Activated T-helper 1 cell treated with Interleukin-2 at 50 U/mL for 16 hours (primary cell): ENCODE measurements at regions not wholly inside any gene's neighbourhood (a gene's known extent, or its start where the extent isn't known, plus 50 kb on each side); places are given as distances from the start of the nearest gene placed in this dataset.

Experiments used
- DNase-seq: peaks from one replicate; pipeline ENCODE4 v3.0.0-alpha.2; 2020; ENCODE audit warnings: low read depth

DNA sequence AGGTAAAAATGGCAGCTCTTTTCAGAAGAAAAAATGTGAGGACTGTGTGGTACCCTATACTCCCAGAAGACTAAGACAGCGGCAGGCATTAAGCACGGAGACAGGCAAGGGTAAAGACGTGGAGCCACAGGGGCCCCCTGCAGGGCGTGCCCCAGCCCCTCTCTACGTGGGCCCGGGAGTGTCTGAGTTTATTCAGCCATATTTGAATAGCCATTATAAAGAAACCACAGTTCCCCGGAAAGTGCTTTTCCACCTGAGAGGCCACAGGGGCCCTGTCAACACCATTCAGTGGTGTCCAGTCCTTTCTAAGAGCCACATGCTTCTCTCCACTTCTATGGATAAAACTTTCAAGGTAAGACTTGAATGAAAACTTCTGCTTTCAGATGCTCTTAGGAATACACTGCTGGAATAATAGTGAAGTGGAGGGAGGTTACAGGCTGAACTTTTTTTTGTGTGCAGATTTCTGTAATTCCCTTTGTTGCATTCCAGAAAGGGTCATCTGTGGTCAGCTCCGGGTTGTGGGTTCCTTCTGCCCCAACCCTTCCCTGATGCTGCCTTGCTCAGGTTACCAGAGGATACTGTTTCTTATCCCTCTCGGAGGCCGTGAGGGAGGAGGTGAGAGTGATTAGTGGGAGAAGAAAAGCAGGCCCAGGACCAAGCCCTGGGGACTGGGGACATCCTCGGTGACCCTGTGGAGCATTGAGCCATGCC, 58.4 kb downstream of the SLC25A47 start:
- no peak for DNase-seq

DNA sequence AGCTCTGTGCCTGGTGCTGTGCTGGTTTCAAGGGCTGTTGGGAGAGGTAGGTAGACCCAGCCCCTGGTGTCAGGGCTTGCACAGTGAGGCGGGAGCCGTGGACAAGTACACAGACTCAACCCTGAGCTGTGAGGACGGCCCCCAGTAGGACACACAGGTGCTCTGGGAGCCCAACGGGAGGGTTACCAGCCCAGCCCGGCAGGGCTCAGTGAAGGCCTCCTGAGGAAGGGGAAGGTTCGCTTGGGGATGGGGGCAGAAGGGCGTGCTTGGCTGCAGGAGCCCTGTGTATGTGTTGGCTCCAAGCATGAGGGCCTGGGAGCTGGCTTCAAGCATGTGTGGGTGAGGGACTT, 58.9 kb downstream of the SLC25A47 start:
- no peak for DNase-seq

DNA sequence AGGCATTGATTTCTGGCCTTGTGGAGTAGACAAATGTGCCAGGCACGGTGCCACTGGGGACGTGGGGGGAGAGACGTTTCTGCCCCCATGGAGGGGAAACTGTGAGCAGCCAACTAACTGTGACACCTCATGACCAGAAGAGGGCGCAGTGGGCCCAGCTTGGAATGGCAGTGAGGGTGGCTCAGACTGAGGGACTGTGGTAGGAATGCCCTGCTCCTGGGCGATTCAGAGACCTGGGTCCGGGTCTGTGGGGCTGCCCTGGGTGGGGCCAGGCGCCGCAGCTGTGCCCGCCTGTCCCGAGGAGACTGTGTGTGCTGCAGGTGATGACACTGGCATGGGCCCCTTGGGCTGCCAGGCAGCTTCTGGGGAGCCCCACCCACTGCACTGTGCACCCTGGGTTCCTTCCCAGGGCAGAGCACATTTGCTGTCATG, 60.6 kb downstream of the SLC25A47 start:
- DNase-seq = peak; percentile 43

DNA sequence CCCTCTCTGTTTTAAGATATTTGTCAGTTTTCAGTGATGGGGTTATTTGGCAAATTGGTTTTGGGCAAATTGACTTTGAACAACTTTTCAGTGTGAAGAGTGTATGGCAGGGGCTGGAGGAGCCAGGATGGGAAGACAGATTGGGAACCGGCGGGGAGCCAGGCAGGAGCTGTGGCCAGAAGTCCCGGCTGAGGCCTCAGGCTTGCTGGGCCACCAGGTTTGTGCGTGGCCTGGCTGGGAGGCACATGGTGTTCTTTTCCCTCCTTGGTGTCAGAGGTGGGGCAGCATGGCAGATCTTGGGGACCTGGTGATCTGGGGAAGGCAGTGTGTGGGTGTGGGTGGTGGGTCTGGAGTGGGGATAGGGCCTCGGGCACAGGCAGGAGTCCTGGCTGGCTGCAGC, 61.1 kb downstream of the SLC25A47 start:
- no peak for DNase-seq

DNA sequence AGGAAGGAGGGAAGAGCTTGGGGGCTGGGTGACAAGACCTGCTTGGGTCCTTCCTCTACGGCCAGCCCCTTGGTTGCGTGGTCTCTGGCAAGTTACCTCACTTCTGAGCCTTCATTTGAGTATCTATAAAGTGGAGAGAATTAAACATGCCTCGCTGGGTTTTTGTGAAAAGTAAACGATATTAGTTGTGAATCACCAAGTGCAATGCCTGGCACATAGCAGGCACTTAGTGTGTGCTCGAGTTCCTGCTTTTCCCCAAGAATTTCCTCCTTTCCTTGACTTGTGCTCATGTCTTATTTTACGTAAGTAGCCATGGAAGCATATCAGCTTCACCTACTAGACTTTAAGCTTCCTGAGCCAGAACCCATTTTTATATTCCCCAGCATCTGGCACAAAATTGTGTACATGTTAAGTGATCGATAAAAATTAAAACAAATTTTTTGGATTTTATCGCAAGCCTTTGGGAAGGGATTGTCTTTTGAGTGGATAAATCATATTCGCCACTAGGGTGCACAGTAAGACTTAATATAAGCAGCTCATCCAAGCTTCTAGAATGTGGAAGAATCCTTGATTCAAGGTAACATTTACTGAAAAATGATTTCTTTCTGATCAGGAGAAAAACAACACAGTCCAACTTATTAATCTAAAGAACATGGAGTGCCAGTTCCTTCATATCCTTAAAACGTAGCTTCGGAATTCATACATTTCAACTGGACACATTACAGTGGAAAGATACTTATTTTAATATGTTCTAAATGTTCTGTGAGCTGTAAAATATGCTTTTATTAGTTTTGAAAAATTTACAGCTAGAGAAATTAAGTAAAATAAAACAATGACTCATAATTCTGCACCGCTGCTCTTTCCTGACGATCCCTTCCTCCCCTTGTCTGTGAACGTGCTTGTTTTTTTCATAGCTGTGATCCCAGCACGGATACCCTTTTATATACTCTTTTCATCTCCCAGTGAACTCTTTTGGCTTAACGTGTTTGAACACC, 62.0 kb downstream of the SLC25A47 start:
- DNase-seq = no peak

DNA sequence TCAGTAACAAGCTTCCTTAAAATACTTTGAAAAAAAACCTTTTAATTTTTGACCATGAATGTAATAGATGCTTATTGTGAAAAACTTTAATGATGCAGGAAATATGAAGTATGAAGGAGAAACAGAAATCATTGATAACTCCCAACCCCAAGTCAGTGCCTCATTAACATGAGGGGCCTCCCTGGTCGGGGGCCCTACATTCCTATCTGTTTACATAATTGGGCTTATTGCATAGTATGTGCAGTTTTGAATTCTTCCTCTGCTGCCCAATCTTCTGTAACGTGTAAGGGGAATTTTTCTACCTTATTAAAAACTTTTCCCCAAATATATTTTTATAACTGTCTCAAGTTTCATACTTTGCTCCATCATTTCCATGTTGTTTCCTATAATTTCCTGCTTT, 63.0 kb downstream of the SLC25A47 start:
- DNase-seq = no peak

DNA sequence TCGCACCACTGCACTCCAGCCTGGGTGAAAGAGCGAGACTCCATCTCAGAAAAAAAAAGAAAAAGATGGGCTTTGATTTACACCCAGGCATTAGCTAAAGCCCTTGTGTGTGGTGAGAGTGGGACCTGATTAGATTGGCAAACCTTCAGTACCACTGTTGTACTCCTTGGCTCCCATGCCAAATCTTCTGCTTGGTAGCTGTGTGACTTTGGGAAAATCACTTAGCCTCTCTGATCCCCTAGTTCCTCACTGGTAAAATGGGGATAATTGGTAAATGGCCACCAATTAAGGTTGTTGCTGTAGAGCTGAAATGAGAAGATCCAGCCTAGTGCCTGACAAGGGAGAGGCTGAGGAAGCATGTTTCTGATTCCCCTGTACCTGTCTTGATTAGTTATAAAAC, 63.7 kb downstream of the SLC25A47 start:
- DNase-seq = no peak

DNA sequence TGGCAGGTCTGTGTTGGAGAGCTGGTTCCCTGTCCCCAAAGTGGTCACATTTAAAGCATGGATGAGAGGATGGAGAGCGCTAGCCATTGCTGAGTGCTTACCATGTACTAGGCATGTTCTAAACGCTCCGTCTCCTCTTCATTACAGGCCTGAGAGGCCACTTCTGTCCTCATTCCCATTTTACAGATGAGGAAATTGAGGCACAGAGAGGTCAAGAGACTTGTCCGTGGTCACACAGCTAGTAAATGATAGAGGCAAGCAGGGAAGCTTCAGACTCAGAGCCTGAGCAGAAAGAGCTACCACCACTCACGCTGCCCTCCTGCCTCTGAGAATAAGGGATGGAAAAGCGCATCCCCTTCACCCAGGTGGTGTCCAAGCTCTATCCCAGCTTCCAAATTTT, 64.3 kb downstream of the SLC25A47 start:
- DNase-seq = no peak

DNA sequence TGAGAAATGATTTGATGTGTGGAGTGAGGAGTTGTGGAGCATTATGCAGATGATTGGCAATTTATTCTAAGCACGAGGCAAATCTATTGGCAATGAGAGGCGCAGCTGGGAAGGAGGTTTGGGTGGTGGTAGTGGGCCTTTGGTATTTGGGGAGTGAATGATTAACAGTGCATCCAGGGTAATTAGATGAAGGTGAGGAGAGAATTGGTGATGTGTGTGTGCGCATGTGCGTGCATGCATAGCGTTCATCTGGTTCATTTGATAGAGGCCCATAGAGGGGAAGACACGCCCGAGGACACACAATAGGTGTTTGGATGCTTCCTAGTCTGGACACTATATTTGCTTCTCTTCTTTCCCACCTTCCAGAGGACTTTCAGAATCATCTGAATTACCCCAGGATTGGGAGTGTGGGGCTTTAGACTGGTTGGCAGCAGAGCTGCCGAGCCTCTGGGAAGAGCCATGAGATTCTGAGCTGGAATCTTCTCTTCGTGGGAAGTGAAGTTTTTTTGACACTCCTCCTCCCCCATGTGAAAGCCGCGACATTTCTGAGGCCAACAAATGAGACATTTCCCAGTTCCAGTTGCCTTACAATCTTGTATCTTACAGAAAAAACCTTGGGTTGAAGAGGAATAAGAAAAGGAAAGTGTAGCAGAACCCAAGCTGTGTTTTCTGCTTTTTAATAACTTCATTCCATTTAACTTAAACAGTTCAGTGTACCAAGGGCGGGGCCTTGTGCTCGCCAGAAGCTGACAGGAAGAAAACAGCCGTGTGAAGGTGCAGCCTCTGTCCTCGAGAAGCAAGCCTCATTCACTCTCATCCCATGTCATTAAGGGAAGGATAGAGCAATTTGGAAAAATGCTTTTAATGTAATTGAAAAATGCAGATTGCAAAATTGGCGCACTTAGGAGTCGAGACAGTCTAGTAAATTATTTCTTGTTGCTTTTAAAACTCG, 65.2 kb downstream of the SLC25A47 start:
- no peak for DNase-seq

DNA sequence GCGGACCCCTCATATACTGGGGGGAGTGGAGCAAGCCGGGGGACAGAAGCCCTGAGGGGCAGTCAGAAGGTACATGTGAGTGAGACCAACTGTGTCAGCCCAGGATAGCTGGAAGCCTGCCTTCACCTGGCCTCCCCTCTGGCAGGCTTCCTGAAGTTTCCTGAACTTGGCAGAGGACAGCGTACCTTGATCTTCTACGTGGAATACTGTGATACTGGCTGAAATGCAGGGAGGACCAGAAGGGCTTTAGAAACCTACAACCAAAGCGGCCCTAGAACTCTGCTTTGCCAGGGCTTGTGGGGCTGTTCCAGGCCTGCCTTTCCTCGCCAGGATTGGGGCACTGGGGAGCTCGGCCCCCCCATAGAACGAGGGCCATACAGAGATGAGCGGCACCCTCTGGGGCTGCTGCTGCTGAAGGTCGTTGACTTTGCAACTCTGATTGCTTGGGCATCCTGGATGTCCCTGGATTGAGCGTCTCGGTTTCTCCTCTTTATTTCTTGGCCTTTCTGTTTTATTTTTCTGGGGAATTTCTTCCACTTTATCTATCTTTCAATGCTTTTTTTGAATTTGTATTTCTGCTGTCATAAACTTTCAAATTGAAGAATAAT, 66.5 kb downstream of the SLC25A47 start:
- no peak for DNase-seq

DNA sequence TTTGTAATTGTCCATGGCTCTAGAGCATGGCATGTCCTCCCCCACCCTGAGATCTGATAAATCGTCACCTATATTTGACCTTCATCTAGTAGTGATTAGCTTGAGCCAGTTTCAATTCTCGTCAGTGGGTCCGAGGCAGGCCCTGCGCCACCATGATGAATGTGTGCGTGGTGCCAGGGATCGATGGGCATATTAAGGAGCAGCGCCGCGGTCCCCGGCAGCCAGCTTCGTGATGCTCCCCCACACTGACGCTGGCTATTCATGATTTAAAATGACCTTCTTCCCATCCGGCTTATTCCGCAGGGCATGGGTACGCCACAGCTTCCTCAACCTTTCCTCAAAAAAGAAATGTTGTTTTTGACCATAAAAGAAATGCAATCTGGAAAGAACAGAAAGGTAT, 68.0 kb downstream of the SLC25A47 start:
- DNase-seq = no peak

DNA sequence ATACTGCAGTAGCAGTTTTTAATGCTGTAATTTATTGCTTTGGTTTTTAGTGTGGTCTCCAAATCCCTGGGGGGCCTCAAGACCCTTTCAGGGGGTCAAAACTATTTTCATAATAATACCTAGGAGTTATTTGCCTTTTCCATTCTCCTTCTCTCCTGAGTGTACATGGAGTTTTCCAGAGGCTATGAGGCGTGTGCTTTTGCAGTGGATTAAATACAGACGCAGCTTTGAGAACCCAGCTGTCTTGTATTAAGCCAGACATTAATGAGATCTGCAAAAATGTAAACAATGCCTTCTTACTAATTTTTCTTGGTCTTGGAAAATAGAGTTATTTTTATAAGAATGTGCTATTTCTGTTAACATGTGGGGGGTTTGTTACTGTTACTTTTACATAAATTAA, 68.6 kb downstream of the SLC25A47 start:
- no peak for DNase-seq

DNA sequence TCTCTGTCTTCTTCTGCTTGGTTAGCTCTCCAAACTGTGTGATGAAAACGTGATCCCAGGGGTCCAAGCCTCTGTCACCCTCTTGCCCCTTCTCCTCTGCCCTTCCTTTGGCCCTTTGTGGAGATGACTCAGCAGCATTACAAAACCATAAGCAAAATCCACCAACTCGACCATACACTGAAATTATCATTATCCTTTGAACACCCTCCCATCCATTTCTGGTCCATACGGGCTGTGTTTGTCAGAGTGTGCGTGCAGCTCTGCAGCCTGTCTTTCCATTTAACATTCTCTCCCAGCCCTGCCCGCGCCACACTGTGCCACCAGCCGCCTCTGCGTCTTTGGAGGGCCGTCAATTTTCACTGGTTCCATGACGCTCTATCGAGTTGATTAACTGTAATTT, 69.2 kb downstream of the SLC25A47 start:
- DNase-seq = no peak

DNA sequence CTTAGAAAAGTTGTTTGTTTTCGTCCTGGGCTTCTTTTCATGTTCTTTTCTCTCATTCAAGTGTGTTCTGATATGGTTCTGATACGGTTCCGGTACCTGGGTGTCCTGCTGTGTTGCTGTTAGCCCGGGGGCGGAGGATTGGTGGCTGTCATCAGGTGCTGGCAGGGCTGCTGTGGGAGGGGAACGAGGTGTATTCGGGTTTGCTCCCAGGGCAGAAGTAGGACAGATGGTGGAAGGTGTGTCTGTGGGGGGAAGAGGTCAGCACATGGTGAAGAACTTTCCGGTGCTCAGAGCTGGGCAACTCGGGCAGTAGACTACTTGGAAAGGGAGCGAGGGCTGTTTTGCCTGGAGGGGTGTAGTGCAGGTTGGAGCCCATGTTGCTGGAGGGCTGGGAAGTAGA, 70.2 kb downstream of the SLC25A47 start:
- no peak for DNase-seq

DNA sequence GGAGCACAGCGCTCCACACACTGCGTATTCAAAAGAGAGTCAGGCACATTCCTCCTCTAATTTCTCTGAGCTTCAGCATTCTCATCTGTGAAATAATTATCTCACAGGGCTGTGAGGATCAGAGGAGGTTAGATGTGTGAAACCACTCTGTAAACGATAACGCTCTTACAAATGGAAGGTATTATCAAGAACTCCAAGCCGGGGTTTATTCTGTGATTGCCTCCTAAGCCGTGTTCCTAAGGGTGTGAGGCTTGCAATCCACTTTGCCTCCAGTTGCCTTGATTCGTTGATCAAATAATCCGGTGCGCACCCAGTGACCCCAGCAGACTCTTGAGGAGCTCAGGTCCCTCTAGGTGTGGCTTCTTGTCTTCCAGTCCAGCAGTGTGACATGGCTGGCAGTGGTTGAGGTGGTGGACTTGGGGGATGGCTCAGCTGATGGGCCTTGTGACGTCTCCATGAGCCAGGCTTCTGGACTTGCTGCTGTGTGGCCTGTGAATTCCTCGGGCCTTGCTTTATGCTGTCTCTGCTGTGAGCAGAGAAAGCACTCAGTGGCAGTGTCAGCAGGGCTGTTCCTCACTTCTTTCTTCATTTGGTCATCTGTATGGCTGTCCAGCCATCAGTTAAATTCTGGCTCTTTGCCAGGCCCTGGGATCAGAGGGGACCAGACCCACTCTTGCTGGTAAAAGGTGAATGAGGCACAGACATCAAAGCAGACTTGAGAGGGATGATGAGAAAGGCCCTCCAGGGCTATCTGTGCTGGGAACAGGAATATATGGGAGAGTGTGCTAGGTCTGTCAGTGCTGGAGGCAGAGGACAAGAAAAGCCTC, 71.0 kb downstream of the SLC25A47 start:
- DNase-seq = no peak

DNA sequence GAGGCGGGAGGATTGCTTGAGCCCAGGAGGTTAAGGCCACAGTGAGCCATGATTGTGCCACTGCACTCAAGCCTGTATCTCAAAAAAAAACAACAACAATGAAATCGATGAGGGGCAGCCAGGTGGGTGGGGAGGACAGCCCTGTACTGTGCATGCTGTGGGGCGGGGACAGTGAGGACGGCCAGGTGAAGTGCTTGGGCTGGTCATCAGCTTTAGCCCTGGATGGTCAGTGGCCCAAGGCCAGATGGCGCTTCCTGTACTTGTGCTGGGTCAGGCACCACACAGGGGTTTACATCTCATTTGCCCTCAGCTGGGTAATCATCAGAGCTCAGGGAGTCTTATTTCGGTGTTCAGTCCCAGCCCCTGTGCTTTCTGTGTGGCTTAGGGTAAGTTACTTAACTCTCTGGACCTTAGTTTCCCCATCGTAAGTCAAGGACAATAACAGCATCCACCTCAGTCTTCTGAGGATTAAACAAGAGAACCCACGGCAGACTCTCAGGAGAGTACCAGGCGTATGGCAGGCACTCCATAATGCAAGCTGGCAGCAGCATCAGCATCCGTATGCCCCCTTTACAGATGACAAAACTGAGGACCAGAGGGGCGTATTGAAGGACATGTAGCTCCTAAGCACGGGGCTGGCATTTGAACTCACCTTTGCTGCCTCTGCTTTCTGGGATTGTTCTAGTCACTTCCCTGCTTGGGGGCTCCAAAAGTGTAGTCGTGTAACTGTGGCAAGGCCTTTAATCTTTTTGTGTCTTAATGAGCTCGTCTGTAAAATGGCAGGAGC, 71.9 kb downstream of the SLC25A47 start:
- DNase-seq = no peak

DNA sequence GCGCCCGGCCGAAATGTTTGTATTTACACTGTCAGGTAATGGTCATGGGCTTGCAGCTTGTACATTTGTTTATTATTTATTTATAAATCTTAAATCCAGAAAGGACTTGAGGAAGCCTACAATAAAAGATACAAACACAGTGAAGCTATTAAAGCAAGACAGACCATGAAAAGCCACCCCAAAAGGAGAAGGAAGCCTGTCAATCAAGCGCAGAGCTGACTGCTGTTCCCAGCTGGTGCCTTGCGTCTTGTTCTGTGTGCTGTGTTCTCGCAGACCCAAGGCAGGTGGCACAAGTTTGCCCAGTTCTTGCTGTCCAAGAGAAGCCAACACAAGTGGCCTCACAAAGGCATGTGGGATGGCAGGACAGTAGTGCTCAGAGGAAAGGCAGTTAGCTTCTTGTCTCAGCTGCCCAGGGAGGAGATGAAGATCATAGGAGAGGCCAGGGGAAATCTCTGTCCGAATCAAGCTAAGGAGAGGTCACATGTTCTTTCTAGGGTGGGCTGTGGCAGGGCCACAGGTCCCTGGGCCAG, 73.2 kb downstream of the SLC25A47 start:
- no peak for DNase-seq

DNA sequence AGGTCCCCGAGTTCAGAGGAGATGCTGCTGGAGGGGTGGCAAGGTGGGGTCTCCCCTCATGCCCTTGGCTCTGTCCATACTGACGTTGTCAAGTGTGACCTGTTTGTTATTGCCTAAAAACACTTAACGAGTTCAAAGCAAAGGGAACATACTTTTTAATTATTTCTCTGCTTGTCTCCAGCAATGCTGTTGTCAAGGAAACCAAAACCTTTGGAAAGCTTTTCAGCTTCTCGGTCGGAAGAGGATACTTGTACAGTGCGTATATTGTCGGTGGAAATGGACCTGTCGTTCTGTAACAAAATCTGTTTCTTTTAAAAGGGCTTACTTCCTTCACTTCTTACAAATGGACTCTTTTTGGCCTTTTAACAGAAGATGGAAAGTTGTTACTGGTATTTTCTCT, 73.9 kb downstream of the SLC25A47 start:
- DNase-seq = no peak

DNA sequence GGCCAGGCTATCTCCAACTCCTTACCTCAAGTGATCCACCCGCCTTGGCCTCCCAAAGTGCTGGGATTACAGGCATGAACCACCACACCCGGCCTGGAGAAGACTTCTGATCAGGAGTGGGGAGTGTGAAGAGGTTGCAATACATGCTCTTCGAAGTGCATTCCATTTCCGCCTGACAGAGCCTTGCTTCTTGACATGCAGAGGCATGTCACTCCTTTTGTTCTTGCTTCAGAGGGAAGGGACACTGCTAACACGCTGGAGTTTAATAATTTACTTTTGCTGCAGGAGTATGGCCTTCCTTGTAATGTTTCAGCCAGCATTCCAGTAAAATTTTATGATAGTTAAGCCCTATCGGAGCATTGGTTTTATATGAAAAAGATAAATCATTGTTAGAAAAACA, 74.9 kb downstream of the SLC25A47 start:
- DNase-seq = no peak
